ENCODE measurements at regions not wholly inside any gene's neighbourhood (a gene's known extent, or its start where the extent isn't known, plus 50 kb on each side); places are given as distances from the start of the nearest gene placed in this dataset.

- H3K4me3 ChIP-seq (ENCODE audit: low read depth, low read length), result no peak overlapping the region
- DNase-seq (ENCODE audit: low read depth), result no peak
- no peak for TF ChIP-seq CTCF (IDR thresholded peaks at IDR 0.05; ENCODE audit: insufficient read depth, low read length)
Measured at GRCh38 chr14:49480053-49480760, 106.0 kb downstream of the RPS29 start.

GRCh38 chr14:49479432-49479831 lies 106.7 kb downstream of the RPS29 start:
- no peak for TF ChIP-seq CTCF (IDR thresholded peaks at IDR 0.05; ENCODE audit: insufficient read depth, low read length)

GRCh38 chr14:49478784-49479183 lies 107.4 kb downstream of the RPS29 start:
- DNase-seq (ENCODE audit: low read depth), result no peak
- no peak overlapping the region for H3K4me3 ChIP-seq (ENCODE audit: low read depth, low read length)
- TF ChIP-seq CTCF (IDR thresholded peaks at IDR 0.05; ENCODE audit: insufficient read depth, low read length), result no peak

More at GRCh38 chr14:49479432-49479831, 106.7 kb downstream of the RPS29 start:
- H3K4me3 ChIP-seq (ENCODE audit: low read depth, low read length), result no peak overlapping the region
- DNase-seq (ENCODE audit: low read depth), result peak; percentile 43

- DNase-seq (ENCODE audit: low read depth), result no peak
- no peak overlapping the region for H3K4me3 ChIP-seq (ENCODE audit: low read depth, low read length)
- no peak for TF ChIP-seq CTCF (IDR thresholded peaks at IDR 0.05; ENCODE audit: insufficient read depth, low read length)
Measured at GRCh38 chr14:49467091-49467490, 119.1 kb downstream of the RPS29 start.

GRCh38 chr14:49464885-49465284 lies 121.3 kb downstream of the RPS29 start:
- DNase-seq (ENCODE audit: low read depth), result no peak
- TF ChIP-seq CTCF (IDR thresholded peaks at IDR 0.05; ENCODE audit: insufficient read depth, low read length), result peak; percentile 12
- H3K4me3 ChIP-seq (ENCODE audit: low read depth, low read length), result no peak overlapping the region

- DNase-seq (ENCODE audit: low read depth), result no peak
- no peak overlapping the region for H3K4me3 ChIP-seq (ENCODE audit: low read depth, low read length)
Measured at GRCh38 chr14:49463146-49463545, 123.0 kb downstream of the RPS29 start.

More at GRCh38 chr14:49463146-49463545, 123.0 kb downstream of the RPS29 start:
- TF ChIP-seq CTCF (IDR thresholded peaks at IDR 0.05; ENCODE audit: insufficient read depth, low read length), result no peak

Data from fibroblast of the aortic adventitia (primary cell).